ENCODE measurements at regions not wholly inside any gene's neighbourhood (a gene's known extent, or its start where the extent isn't known, plus 50 kb on each side); places are given as distances from the start of the nearest gene placed in this dataset.

- TF ChIP-seq EZH2 (IDR thresholded peaks at IDR 0.05; ENCODE audit: borderline replicate concordance, low read depth, low read length, poor library complexity, severe bottlenecking), result no peak
- no peak for TF ChIP-seq CTCF (conservative IDR thresholded peaks at IDR 0.05; ENCODE audit: low read depth, low read length)
- BruUV-seq (replicated peaks), result no TSS peak
- no peak for DNase-seq (ENCODE audit: low spot score)
- no peaks in the 10 kb centered on the region for H3K4me1 ChIP-seq (ENCODE audit: insufficient read depth, low read length, poor library complexity, severe bottlenecking)
- H3K27me3 ChIP-seq (replicated peaks; ENCODE audit: insufficient read depth, low read depth, low read length, poor library complexity), result no peaks in the 10 kb centered on the region
- ChIA-PET POLR2A (ENCODE audit: low non-redundant PET) (no interaction called here), CTCF (no interaction called here)
- no peak overlapping the region for H3K4me3 ChIP-seq (ENCODE audit: low read depth, low read length, poor library complexity, severe bottlenecking)
- H3K27ac ChIP-seq (ENCODE audit: low read depth, low read length, poor library complexity, severe bottlenecking), result no peak overlapping the region
- H3K36me3 ChIP-seq (ENCODE audit: insufficient read depth, low read length, poor library complexity, severe bottlenecking), result no peaks in the 10 kb centered on the region
- intact Hi-C loops (cut with micrococcal nuclease; ENCODE audit: unreplicated experiment), result no loop called here
- no peaks in the 10 kb centered on the region for H3K9me3 ChIP-seq (ENCODE audit: low read depth, low read length, poor library complexity, severe bottlenecking)
Observed at GRCh38 chr20:57927376-57927775, 217.6 kb upstream of the PMEPA1 start.

DNA sequence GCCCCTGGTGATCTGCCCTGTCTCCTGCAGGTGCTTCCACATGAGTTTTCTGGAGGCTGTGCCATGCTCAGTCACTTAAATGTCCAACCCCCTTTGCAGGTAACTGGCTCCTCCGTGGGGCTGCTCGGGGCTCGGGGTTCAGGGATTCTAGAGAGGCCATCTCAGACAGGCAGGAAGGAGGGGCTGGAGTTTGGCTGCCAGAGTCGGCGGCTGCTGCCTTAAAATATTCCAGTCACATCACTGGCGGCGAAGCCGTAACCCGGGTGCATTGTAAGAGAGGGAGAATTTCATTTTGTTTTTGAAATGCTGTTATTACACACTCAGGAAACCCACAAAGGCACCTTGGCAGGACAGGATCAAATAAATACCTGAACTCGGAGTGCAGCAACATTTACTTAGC lies 212.9 kb upstream of the PMEPA1 start:
- Histone ChIP-seq H3K9me3 (ENCODE audit: low read depth, low read length, poor library complexity, severe bottlenecking) (no peaks in the 10 kb centered on the region), H3K4me3 (ENCODE audit: low read depth, low read length, poor library complexity, severe bottlenecking) (no peak overlapping the region), H3K4me1 (ENCODE audit: insufficient read depth, low read length, poor library complexity, severe bottlenecking) (no peaks in the 10 kb centered on the region), H3K27me3 (replicated peaks; ENCODE audit: insufficient read depth, low read depth, low read length, poor library complexity) (no peaks in the 10 kb centered on the region), H3K36me3 (ENCODE audit: insufficient read depth, low read length, poor library complexity, severe bottlenecking) (no peaks in the 10 kb centered on the region), H3K27ac (ENCODE audit: low read depth, low read length, poor library complexity, severe bottlenecking) (no peak overlapping the region)
- CTCF ChIA-PET, result no interaction called here
- TF ChIP-seq EZH2 (IDR thresholded peaks at IDR 0.05; ENCODE audit: borderline replicate concordance, low read depth, low read length, poor library complexity, severe bottlenecking) (no peak), CTCF (conservative IDR thresholded peaks at IDR 0.05; ENCODE audit: low read depth, low read length) (no peak)
- intact Hi-C loops (cut with micrococcal nuclease; ENCODE audit: unreplicated experiment), result no loop called here
- POLR2A ChIA-PET (ENCODE audit: low non-redundant PET), result no interaction called here
- DNase-seq (ENCODE audit: low spot score), result no peak
- BruUV-seq (replicated peaks), result no TSS peak

GRCh38 chr20:57922083-57922482 lies 212.3 kb upstream of the PMEPA1 start:
- Histone ChIP-seq H3K9me3 (ENCODE audit: low read depth, low read length, poor library complexity, severe bottlenecking) (no peaks in the 10 kb centered on the region), H3K4me3 (ENCODE audit: low read depth, low read length, poor library complexity, severe bottlenecking) (no peak overlapping the region), H3K27ac (ENCODE audit: low read depth, low read length, poor library complexity, severe bottlenecking) (no peak overlapping the region), H3K27me3 (replicated peaks; ENCODE audit: insufficient read depth, low read depth, low read length, poor library complexity) (no peaks in the 10 kb centered on the region), H3K36me3 (ENCODE audit: insufficient read depth, low read length, poor library complexity, severe bottlenecking) (no peaks in the 10 kb centered on the region), H3K4me1 (ENCODE audit: insufficient read depth, low read length, poor library complexity, severe bottlenecking) (no peaks in the 10 kb centered on the region)
- POLR2A ChIA-PET (ENCODE audit: low non-redundant PET), result no interaction called here
- CTCF ChIA-PET, result no interaction called here
- DNase-seq (ENCODE audit: low spot score), result no peak
- no peak for TF ChIP-seq EZH2 (IDR thresholded peaks at IDR 0.05; ENCODE audit: borderline replicate concordance, low read depth, low read length, poor library complexity, severe bottlenecking)
- TF ChIP-seq CTCF (conservative IDR thresholded peaks at IDR 0.05; ENCODE audit: low read depth, low read length), result no peak
- intact Hi-C loops (cut with micrococcal nuclease; ENCODE audit: unreplicated experiment), result no loop called here
- BruUV-seq (replicated peaks), result no TSS peak
